Activated CD4-positive, alpha-beta T cell treated with anti-CD3 and anti-CD28 coated beads, Interleukin-2, amount 10 ng/mL, durations not matched to agents 7 days and 5 days (primary cell): ENCODE measurements at regions not wholly inside any gene's neighbourhood (a gene's known extent, or its start where the extent isn't known, plus 50 kb on each side); places are given as distances from the start of the nearest gene placed in this dataset.

Experiments
- CTCF ChIA-PET: fragments of 350-600 bp; sonication (Branson Sonifier 250); formaldehyde crosslinking; loops from one replicate; lab custom pipeline; 2021; ENCODE audit warnings: antibody characterized with exemption; lab: Charles Lee
- POLR2A ChIA-PET: fragments of 350-600 bp; sonication (Branson Sonifier 250); formaldehyde crosslinking; loops from one replicate; lab custom pipeline; 2021; ENCODE audit warnings: antibody characterized with exemption; lab: Charles Lee
- DNase-seq: peaks from one replicate; pipeline ENCODE4 v3.0.0-alpha.2; 2020
- H3K27ac Mint-ChIP-seq: one replicate; pipeline ENCODE4 v1.8.0; 2021; ENCODE audit warnings: mild to moderate bottlenecking, moderate library complexity, mixed read lengths
- H3K27me3 Mint-ChIP-seq: one replicate; pipeline ENCODE4 v1.8.0; 2021; ENCODE audit warnings: mixed read lengths
- H3K36me3 Mint-ChIP-seq: one replicate; pipeline ENCODE4 v1.8.0; 2021; ENCODE audit warnings: low read depth, mixed read lengths
- H3K4me1 Mint-ChIP-seq: one replicate; pipeline ENCODE4 v1.8.0; 2021; ENCODE audit warnings: mixed read lengths
- H3K4me3 Mint-ChIP-seq: one replicate; pipeline ENCODE4 v1.8.0; 2021; ENCODE audit warnings: mild to moderate bottlenecking, moderate library complexity, mixed read lengths
- H3K9me3 Mint-ChIP-seq: one replicate; pipeline ENCODE4 v1.8.0; 2021; ENCODE audit warnings: mixed read lengths

GRCh38 chr1:229121845-229122436 is 149.0 kb upstream of the RAB4A start:
- peaks cover 4% of the 10 kb centered on the region for H3K27me3 Mint-ChIP-seq
- H3K9me3 Mint-ChIP-seq: peaks cover 2% of the 10 kb centered on the region
- POLR2A ChIA-PET: no interaction called here
- CTCF ChIA-PET: interaction anchor here (1.2 kb wide), 1 partner anchor 106 kb away, joined by 3 read pairs; no protein-coding TSS in a partner anchor
- no peaks in the 10 kb centered on the region for H3K36me3 Mint-ChIP-seq
- H3K4me1 Mint-ChIP-seq: peaks cover 8% of the 10 kb centered on the region
- no peak for DNase-seq
- H3K27ac Mint-ChIP-seq: no peak overlapping the region
- H3K4me3 Mint-ChIP-seq: no peak overlapping the region

- Mint-ChIP-seq H3K9me3 (peaks cover 2% of the 10 kb centered on the region), H3K27ac (peak overlapping the region; percentile 55), H3K27me3 (peaks cover 4% of the 10 kb centered on the region), H3K4me1 (peaks cover 15% of the 10 kb centered on the region), H3K36me3 (no peaks in the 10 kb centered on the region), H3K4me3 (no peak overlapping the region)
- ChIA-PET POLR2A (no interaction called here), CTCF (interaction anchor here (1.2 kb wide), 1 partner anchor 9 kb away, joined by 3 read pairs; no protein-coding TSS in a partner anchor)
- DNase-seq: no peak
Measured at GRCh38 chr1:229122606-229123005, 148.3 kb upstream of the RAB4A start.

DNA sequence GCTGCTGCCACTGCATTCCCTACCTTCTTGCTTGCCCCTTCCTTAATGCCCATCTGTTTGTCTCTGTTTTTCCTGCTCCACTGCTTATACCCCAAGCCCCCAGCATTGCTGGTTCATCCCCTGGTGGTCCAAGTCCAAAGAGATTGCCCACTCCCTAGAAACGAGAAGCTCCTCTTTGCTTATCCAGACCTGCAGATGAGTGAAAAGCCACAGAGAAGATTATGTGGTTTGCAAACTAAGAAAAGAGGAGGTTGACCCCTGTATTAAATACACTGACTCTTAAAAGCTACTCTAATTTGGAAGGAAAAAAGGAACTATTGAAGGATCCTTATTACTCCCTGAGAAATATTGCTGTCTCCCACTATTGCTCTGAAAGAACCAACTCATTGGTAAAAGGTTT is 146.8 kb upstream of the RAB4A start:
- Mint-ChIP-seq H3K36me3 (no peaks in the 10 kb centered on the region), H3K4me1 (peaks cover 29% of the 10 kb centered on the region), H3K4me3 (no peak overlapping the region), H3K27ac (no peak overlapping the region), H3K27me3 (peaks cover 4% of the 10 kb centered on the region), H3K9me3 (peaks cover 2% of the 10 kb centered on the region)
- DNase-seq: no peak
- ChIA-PET POLR2A (no interaction called here), CTCF (interaction anchor here (1.2 kb wide), 1 partner anchor 11 kb away, joined by 3 read pairs; no protein-coding TSS in a partner anchor)

DNA sequence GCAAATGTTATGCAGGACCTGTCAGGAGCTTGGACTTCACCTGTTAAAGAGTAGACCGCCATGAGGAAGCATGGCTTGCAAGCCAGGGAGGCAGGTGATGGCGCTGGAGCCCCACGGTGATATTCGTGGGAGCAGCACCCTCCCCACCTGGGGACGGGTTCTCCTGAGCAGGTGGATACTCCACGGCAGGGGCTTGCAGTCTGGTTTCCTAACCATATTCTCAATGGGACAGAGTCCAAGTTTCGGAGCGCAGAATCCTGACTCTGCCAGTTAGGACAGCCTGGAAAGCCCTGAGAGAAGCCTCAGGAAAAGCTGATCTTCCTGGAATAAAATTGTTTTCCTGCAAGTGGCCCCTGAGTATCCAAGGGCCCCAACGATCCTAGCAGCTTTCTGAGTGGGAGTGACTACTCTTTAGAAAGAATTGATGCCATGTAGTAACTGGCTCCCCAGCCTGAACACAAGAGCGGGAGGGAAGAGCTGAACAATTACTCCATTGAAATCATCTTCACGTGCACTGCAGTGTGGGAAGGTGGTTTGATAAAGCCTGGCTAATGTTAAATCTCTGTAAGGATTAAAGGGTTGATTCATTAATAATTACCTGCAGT is 146.3 kb upstream of the RAB4A start:
- no peaks in the 10 kb centered on the region for H3K36me3 Mint-ChIP-seq
- no peak for DNase-seq
- peaks cover under 1% of the 10 kb centered on the region for H3K9me3 Mint-ChIP-seq
- peaks cover 32% of the 10 kb centered on the region for H3K4me1 Mint-ChIP-seq
- H3K27me3 Mint-ChIP-seq: peaks cover 4% of the 10 kb centered on the region
- ChIA-PET POLR2A (no interaction called here), CTCF (no interaction called here)
- no peak overlapping the region for H3K27ac Mint-ChIP-seq
- H3K4me3 Mint-ChIP-seq: no peak overlapping the region

DNA sequence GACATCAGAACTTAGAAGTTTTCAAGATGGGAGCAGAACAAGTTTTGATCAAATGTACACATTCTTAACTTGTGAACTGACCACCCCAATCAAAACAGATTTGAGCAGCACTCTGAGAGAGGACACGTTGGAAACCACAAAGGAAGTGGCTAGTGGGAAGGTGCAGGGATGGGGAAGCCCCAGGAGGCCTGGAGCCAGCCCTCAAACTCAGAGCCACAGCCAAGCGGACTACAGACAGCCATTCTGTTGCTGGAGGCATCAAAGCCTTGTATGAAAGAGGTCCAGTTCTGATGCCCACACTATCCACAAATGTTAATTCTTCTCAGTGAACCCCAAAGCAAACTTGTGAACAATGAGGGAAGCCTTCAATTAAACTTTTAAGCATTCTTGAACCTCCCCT is 143.6 kb upstream of the RAB4A start:
- ChIA-PET CTCF (no interaction called here), POLR2A (no interaction called here)
- H3K4me1 Mint-ChIP-seq: peaks cover 56% of the 10 kb centered on the region
- peak; percentile 37 for DNase-seq
- H3K36me3 Mint-ChIP-seq: no peaks in the 10 kb centered on the region
- no peaks in the 10 kb centered on the region for H3K9me3 Mint-ChIP-seq
- H3K27ac Mint-ChIP-seq: no peak overlapping the region
- peaks cover 6% of the 10 kb centered on the region for H3K27me3 Mint-ChIP-seq
- no peak overlapping the region for H3K4me3 Mint-ChIP-seq

DNA sequence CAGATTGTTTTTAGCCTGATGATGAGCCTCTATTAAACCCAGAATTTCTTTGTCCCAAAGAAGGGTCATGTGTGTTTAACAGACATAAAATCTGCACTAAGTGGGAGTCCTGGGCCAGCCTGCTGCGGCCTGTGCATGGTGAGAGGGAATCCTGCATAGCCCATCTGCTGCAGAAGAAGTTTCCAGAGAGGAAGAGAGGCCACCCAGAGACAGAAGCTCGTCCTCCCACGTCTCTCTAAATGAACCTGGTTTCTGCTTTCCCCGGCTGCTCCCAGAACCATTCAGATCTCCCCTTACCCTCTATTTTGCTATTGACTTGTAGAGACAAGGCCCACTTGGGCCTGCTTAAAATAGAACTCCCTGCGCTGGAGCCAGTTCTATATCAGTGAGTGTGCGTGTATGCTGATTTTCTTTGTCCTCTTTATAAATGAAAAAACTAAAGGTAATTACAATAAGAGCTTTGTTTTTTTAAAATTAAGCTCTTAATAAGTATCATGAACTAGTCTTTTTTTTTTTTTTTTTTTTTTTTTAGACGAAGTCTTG is 142.8 kb upstream of the RAB4A start:
- Mint-ChIP-seq H3K9me3 (peaks cover 2% of the 10 kb centered on the region), H3K4me1 (peaks cover 56% of the 10 kb centered on the region), H3K4me3 (no peak overlapping the region), H3K36me3 (no peaks in the 10 kb centered on the region), H3K27ac (no peak overlapping the region), H3K27me3 (peaks cover 6% of the 10 kb centered on the region)
- CTCF ChIA-PET: interaction anchor here (0.7 to 1.9 kb wide), 4 partner anchors 11 to 309 kb away, joined by 4 to 7 read pairs (median 4); no protein-coding TSS in a partner anchor
- POLR2A ChIA-PET: no interaction called here
- DNase-seq: no peak

DNA sequence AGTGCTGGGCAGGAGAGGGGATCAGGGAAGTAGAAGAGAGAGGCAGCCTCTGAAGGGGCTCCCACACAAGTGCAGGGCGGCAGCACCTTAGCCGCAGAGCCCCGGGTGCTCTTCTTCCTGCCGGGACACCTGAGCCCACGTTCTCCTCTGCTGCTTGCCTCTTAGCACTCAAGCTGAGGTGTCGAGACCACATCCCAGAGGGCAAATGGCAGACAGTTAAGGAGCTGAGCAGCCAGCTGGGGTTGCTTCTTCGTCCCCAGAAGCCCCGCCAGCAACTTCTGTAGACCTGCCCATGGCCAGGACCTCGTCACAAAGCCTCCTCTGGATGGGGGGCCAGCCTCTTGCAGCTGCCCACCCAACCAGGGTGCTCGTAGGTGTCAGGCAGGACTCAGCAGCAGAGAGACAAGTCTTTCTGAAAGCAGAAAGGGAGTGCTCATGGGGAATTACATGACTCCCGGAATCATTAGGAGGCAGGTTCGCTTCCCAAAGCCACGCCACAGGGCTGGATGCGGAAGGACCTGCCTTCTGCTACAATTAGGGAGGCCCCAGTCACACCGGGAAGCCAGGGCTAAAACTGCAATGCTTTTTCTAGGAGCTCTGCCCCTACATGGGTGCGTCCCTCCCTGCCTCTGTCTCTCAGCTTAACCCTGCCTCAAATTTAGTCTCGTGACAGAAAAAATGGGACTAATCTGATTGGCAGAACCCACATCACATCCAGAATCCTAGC is 141.4 kb upstream of the RAB4A start:
- Mint-ChIP-seq H3K4me1 (peaks cover 56% of the 10 kb centered on the region), H3K9me3 (peaks cover 11% of the 10 kb centered on the region), H3K27me3 (peaks cover 6% of the 10 kb centered on the region), H3K27ac (peak overlapping the region; percentile 69), H3K4me3 (no peak overlapping the region), H3K36me3 (peaks cover 7% of the 10 kb centered on the region)
- peak; percentile 32 for DNase-seq
- ChIA-PET POLR2A (interaction anchor here (0.8 kb wide), 1 partner anchor 38 kb away, joined by 4 read pairs; no protein-coding TSS in a partner anchor), CTCF (interaction anchor here (0.6 to 1.9 kb wide), 4 partner anchors 10 to 466 kb away, joined by 4 to 7 read pairs (median 4); no protein-coding TSS in a partner anchor)

GRCh38 chr1:229130028-229130668 is 140.8 kb upstream of the RAB4A start:
- peak overlapping the region; percentile 69 for H3K27ac Mint-ChIP-seq
- H3K36me3 Mint-ChIP-seq: peaks cover 12% of the 10 kb centered on the region
- POLR2A ChIA-PET: interaction anchor here (0.8 kb wide), 1 partner anchor 37 kb away, joined by 4 read pairs; no protein-coding TSS in a partner anchor
- H3K4me1 Mint-ChIP-seq: peaks cover 56% of the 10 kb centered on the region
- H3K27me3 Mint-ChIP-seq: peaks cover 6% of the 10 kb centered on the region
- peak; percentile 56 for DNase-seq
- CTCF ChIA-PET: interaction anchor here (1.8 to 1.9 kb wide), 2 partner anchors 9 to 12 kb away, joined by 5 to 7 read pairs; no protein-coding TSS in a partner anchor
- H3K4me3 Mint-ChIP-seq: no peak overlapping the region
- H3K9me3 Mint-ChIP-seq: peaks cover 15% of the 10 kb centered on the region

- Mint-ChIP-seq H3K4me1 (peaks cover 55% of the 10 kb centered on the region), H3K27ac (peak overlapping the region; percentile 69), H3K27me3 (peaks cover 2% of the 10 kb centered on the region), H3K9me3 (peaks cover 27% of the 10 kb centered on the region), H3K4me3 (no peak overlapping the region), H3K36me3 (peaks cover 16% of the 10 kb centered on the region)
- no peak for DNase-seq
- ChIA-PET POLR2A (no interaction called here), CTCF (no interaction called here)
Measured at GRCh38 chr1:229131243-229132105, 139.4 kb upstream of the RAB4A start.

DNA sequence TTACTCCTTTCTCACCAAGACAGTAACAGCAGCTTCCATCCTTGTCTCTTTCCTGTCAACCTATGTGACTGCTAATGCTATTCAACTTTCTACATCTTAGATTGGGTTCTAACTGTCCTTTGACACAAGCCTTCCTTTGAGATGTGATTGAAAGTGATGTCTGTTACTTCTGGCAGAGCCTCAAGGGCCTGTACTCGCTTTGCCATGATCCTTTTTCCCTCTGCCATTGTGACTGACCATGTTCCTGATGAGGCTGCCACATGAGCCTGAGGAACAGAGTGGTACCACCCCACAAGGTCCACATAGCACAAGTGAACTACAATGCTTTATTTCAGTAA is 138.8 kb upstream of the RAB4A start:
- Mint-ChIP-seq H3K27me3 (peaks cover 2% of the 10 kb centered on the region), H3K4me3 (no peak overlapping the region), H3K27ac (peak overlapping the region; percentile 2), H3K4me1 (peaks cover 56% of the 10 kb centered on the region), H3K9me3 (peaks cover 27% of the 10 kb centered on the region), H3K36me3 (peaks cover 16% of the 10 kb centered on the region)
- no peak for DNase-seq
- ChIA-PET CTCF (no interaction called here), POLR2A (no interaction called here)

DNA sequence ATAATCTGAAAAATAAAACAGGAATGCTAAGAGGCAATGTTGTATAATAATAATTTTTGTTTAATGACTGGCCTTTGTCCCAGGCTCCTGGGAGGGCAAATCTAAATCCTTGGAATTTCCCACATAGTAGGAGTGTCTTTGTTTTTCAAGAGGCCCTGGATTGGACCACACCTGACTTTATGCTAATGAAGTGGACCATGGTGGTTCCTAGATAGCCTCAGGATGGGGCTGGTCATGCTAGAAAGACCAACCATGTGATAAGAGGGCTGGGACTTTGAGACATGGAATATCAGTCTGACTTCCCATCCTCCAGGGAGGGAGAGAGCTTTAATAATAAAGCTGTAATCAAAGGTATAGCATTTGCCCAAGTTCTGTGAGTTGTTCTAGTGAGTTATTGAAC is 138.2 kb upstream of the RAB4A start:
- Mint-ChIP-seq H3K9me3 (peaks cover 27% of the 10 kb centered on the region), H3K27me3 (peaks cover 2% of the 10 kb centered on the region), H3K4me3 (no peak overlapping the region)

DNA sequence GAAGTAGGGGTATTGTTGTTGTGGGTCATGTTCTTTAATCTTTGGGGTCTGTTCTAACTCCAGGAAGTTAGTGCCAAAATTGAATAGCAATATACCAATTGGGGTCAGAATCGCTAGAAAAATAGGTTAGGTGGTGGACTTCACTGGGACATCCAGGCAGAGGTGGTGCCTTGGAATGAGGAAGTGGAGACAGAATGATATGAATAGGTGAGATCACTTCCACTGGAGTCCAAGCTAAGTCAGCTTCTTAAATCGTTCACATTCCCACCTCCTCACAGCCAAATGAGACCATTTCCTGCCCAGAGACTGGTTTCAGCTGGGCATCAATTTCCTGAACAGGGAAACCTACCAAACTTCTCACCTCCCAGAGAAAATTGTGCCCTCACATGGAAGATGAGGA is 137.8 kb upstream of the RAB4A start:
- Mint-ChIP-seq H3K4me1 (peaks cover 53% of the 10 kb centered on the region), H3K27me3 (peaks cover 2% of the 10 kb centered on the region), H3K27ac (no peak overlapping the region), H3K36me3 (peaks cover 16% of the 10 kb centered on the region), H3K9me3 (peaks cover 27% of the 10 kb centered on the region), H3K4me3 (no peak overlapping the region)
- ChIA-PET CTCF (no interaction called here), POLR2A (no interaction called here)
- no peak for DNase-seq

More for the DNA sequence above, 138.2 kb upstream of the RAB4A start:
- H3K36me3 Mint-ChIP-seq: peaks cover 16% of the 10 kb centered on the region
- no peak overlapping the region for H3K27ac Mint-ChIP-seq
- no peak for DNase-seq
- peaks cover 56% of the 10 kb centered on the region for H3K4me1 Mint-ChIP-seq
- POLR2A ChIA-PET: no interaction called here
- CTCF ChIA-PET: no interaction called here
